Activated naive CD8-positive, alpha-beta T cell treated with anti-CD3 and anti-CD28 coated beads for 36 hours (primary cell): ENCODE measurements at regions not wholly inside any gene's neighbourhood (a gene's known extent, or its start where the extent isn't known, plus 50 kb on each side); places are given as distances from the start of the nearest gene placed in this dataset.

ENCODE experiments used
- DNase-seq: peaks from one replicate; pipeline ENCODE4 v3.0.0; 2021
- H3K27ac Mint-ChIP-seq: one replicate; pipeline ENCODE4 v1.8.0; 2022; ENCODE audit warnings: mild to moderate bottlenecking, moderate library complexity, mixed read lengths
- H3K27me3 Mint-ChIP-seq: one replicate; pipeline ENCODE4 v1.8.0; 2022; ENCODE audit warnings: mild to moderate bottlenecking, mixed read lengths
- H3K36me3 Mint-ChIP-seq: one replicate; pipeline ENCODE4 v1.8.0; 2021; ENCODE audit warnings: mild to moderate bottlenecking, mixed read lengths
- H3K4me1 Mint-ChIP-seq: one replicate; pipeline ENCODE4 v1.8.0; 2021; ENCODE audit warnings: mixed read lengths
- H3K4me3 Mint-ChIP-seq: one replicate; pipeline ENCODE4 v1.8.0; 2022; ENCODE audit warnings: mild to moderate bottlenecking, moderate library complexity, mixed read lengths
- H3K9me3 Mint-ChIP-seq: one replicate; pipeline ENCODE4 v1.8.0; 2022; ENCODE audit warnings: mixed read lengths

GRCh38 chr21:35619184-35619583 lies 441.1 kb downstream of the SETD4 start:
- no peaks in the 10 kb centered on the region for H3K27me3 Mint-ChIP-seq
- no peak overlapping the region for H3K27ac Mint-ChIP-seq
- no peaks in the 10 kb centered on the region for H3K36me3 Mint-ChIP-seq
- DNase-seq = no peak
- no peak overlapping the region for H3K4me3 Mint-ChIP-seq
- peaks cover 1% of the 10 kb centered on the region for H3K4me1 Mint-ChIP-seq
- H3K9me3 Mint-ChIP-seq = no peaks in the 10 kb centered on the region

- H3K27ac Mint-ChIP-seq = no peak overlapping the region
- no peak overlapping the region for H3K4me3 Mint-ChIP-seq
- no peaks in the 10 kb centered on the region for H3K27me3 Mint-ChIP-seq
- H3K36me3 Mint-ChIP-seq = no peaks in the 10 kb centered on the region
- H3K9me3 Mint-ChIP-seq = no peaks in the 10 kb centered on the region
- no peak for DNase-seq
- H3K4me1 Mint-ChIP-seq = peaks cover 1% of the 10 kb centered on the region
Observed at GRCh38 chr21:35617491-35617890, 442.8 kb downstream of the SETD4 start.

GRCh38 chr21:35616090-35616489 lies 444.2 kb downstream of the SETD4 start:
- peaks cover 3% of the 10 kb centered on the region for H3K27me3 Mint-ChIP-seq
- H3K4me1 Mint-ChIP-seq = peaks cover 1% of the 10 kb centered on the region
- no peaks in the 10 kb centered on the region for H3K9me3 Mint-ChIP-seq
- no peak overlapping the region for H3K4me3 Mint-ChIP-seq
- no peak for DNase-seq
- no peaks in the 10 kb centered on the region for H3K36me3 Mint-ChIP-seq
- H3K27ac Mint-ChIP-seq = no peak overlapping the region

GRCh38 chr21:35615325-35615724 lies 445.0 kb downstream of the SETD4 start:
- Mint-ChIP-seq H3K4me1 (peaks cover 1% of the 10 kb centered on the region), H3K36me3 (no peaks in the 10 kb centered on the region), H3K4me3 (no peak overlapping the region), H3K9me3 (no peaks in the 10 kb centered on the region), H3K27me3 (peaks cover 3% of the 10 kb centered on the region), H3K27ac (no peak overlapping the region)
- no peak for DNase-seq

GRCh38 chr21:35614396-35614921 lies 445.9 kb downstream of the SETD4 start:
- Mint-ChIP-seq H3K27me3 (peaks cover 3% of the 10 kb centered on the region), H3K4me1 (peaks cover 1% of the 10 kb centered on the region), H3K36me3 (no peaks in the 10 kb centered on the region), H3K4me3 (no peak overlapping the region), H3K9me3 (no peaks in the 10 kb centered on the region), H3K27ac (no peak overlapping the region)
- DNase-seq = no peak

GRCh38 chr21:35611708-35612132 lies 448.6 kb downstream of the SETD4 start:
- Mint-ChIP-seq H3K27me3 (peaks cover 3% of the 10 kb centered on the region), H3K36me3 (no peaks in the 10 kb centered on the region), H3K27ac (no peak overlapping the region), H3K9me3 (peaks cover 4% of the 10 kb centered on the region), H3K4me1 (peaks cover 3% of the 10 kb centered on the region), H3K4me3 (no peak overlapping the region)
- DNase-seq = no peak

GRCh38 chr21:35609263-35609662 lies 451.1 kb downstream of the SETD4 start:
- no peaks in the 10 kb centered on the region for H3K36me3 Mint-ChIP-seq
- H3K4me1 Mint-ChIP-seq = peaks cover 1% of the 10 kb centered on the region
- DNase-seq = no peak
- no peak overlapping the region for H3K4me3 Mint-ChIP-seq
- peaks cover 3% of the 10 kb centered on the region for H3K27me3 Mint-ChIP-seq
- H3K9me3 Mint-ChIP-seq = peaks cover 6% of the 10 kb centered on the region
- no peak overlapping the region for H3K27ac Mint-ChIP-seq

GRCh38 chr21:35607406-35607805 lies 452.9 kb downstream of the SETD4 start:
- no peak for DNase-seq
- H3K4me3 Mint-ChIP-seq = no peak overlapping the region
- H3K4me1 Mint-ChIP-seq = peaks cover 1% of the 10 kb centered on the region
- peaks cover 6% of the 10 kb centered on the region for H3K9me3 Mint-ChIP-seq
- H3K36me3 Mint-ChIP-seq = no peaks in the 10 kb centered on the region
- no peak overlapping the region for H3K27ac Mint-ChIP-seq
- peaks cover 6% of the 10 kb centered on the region for H3K27me3 Mint-ChIP-seq

- H3K9me3 Mint-ChIP-seq = peaks cover 6% of the 10 kb centered on the region
- no peak overlapping the region for H3K27ac Mint-ChIP-seq
- peaks cover 2% of the 10 kb centered on the region for H3K27me3 Mint-ChIP-seq
- H3K4me1 Mint-ChIP-seq = peaks cover 1% of the 10 kb centered on the region
- H3K36me3 Mint-ChIP-seq = no peaks in the 10 kb centered on the region
- no peak overlapping the region for H3K4me3 Mint-ChIP-seq
- DNase-seq = no peak
Observed at GRCh38 chr21:35606578-35606977, 453.7 kb downstream of the SETD4 start.

GRCh38 chr21:35606146-35606545 lies 454.2 kb downstream of the SETD4 start:
- H3K9me3 Mint-ChIP-seq = peaks cover 6% of the 10 kb centered on the region
- H3K27me3 Mint-ChIP-seq = peaks cover 2% of the 10 kb centered on the region
- no peaks in the 10 kb centered on the region for H3K36me3 Mint-ChIP-seq
- H3K4me1 Mint-ChIP-seq = peaks cover 1% of the 10 kb centered on the region
- no peak for DNase-seq
- no peak overlapping the region for H3K27ac Mint-ChIP-seq
- no peak overlapping the region for H3K4me3 Mint-ChIP-seq

- peaks cover 1% of the 10 kb centered on the region for H3K4me1 Mint-ChIP-seq
- no peak overlapping the region for H3K27ac Mint-ChIP-seq
- peaks cover 2% of the 10 kb centered on the region for H3K27me3 Mint-ChIP-seq
- peaks cover 6% of the 10 kb centered on the region for H3K9me3 Mint-ChIP-seq
- DNase-seq = no peak
- H3K4me3 Mint-ChIP-seq = no peak overlapping the region
- no peaks in the 10 kb centered on the region for H3K36me3 Mint-ChIP-seq
Observed at GRCh38 chr21:35603494-35603893, 456.8 kb downstream of the SETD4 start.

- Mint-ChIP-seq H3K4me1 (peaks cover 1% of the 10 kb centered on the region), H3K4me3 (no peak overlapping the region), H3K9me3 (peaks cover 6% of the 10 kb centered on the region), H3K27ac (no peak overlapping the region), H3K36me3 (no peaks in the 10 kb centered on the region), H3K27me3 (peaks cover 2% of the 10 kb centered on the region)
- DNase-seq = no peak
Observed at GRCh38 chr21:35602811-35603362, 457.4 kb downstream of the SETD4 start.

- DNase-seq = no peak
- no peak overlapping the region for H3K27ac Mint-ChIP-seq
- H3K27me3 Mint-ChIP-seq = peaks cover 2% of the 10 kb centered on the region
- H3K36me3 Mint-ChIP-seq = no peaks in the 10 kb centered on the region
- no peaks in the 10 kb centered on the region for H3K9me3 Mint-ChIP-seq
- no peaks in the 10 kb centered on the region for H3K4me1 Mint-ChIP-seq
- H3K4me3 Mint-ChIP-seq = no peak overlapping the region
Observed at GRCh38 chr21:35601211-35601610, 459.1 kb downstream of the SETD4 start.

- no peak for DNase-seq
- no peak overlapping the region for H3K27ac Mint-ChIP-seq
- H3K4me1 Mint-ChIP-seq = no peaks in the 10 kb centered on the region
- H3K36me3 Mint-ChIP-seq = no peaks in the 10 kb centered on the region
- peaks cover 2% of the 10 kb centered on the region for H3K27me3 Mint-ChIP-seq
- no peak overlapping the region for H3K4me3 Mint-ChIP-seq
- H3K9me3 Mint-ChIP-seq = no peaks in the 10 kb centered on the region
Observed at GRCh38 chr21:35599164-35599563, 461.2 kb downstream of the SETD4 start.

GRCh38 chr21:35597750-35598339 lies 462.5 kb downstream of the SETD4 start:
- Mint-ChIP-seq H3K27me3 (peaks cover 2% of the 10 kb centered on the region), H3K9me3 (no peaks in the 10 kb centered on the region), H3K36me3 (no peaks in the 10 kb centered on the region), H3K4me1 (no peaks in the 10 kb centered on the region), H3K27ac (no peak overlapping the region), H3K4me3 (no peak overlapping the region)
- no peak for DNase-seq

- Mint-ChIP-seq H3K36me3 (no peaks in the 10 kb centered on the region), H3K9me3 (peaks cover 5% of the 10 kb centered on the region), H3K27ac (no peak overlapping the region), H3K27me3 (peaks cover 5% of the 10 kb centered on the region), H3K4me3 (no peak overlapping the region), H3K4me1 (no peaks in the 10 kb centered on the region)
- DNase-seq = no peak
Observed at GRCh38 chr21:35594905-35595304, 465.4 kb downstream of the SETD4 start.
